ENCODE measurements at regions not wholly inside any gene's neighbourhood (a gene's known extent, or its start where the extent isn't known, plus 50 kb on each side); places are given as distances from the start of the nearest gene placed in this dataset.

DNA sequence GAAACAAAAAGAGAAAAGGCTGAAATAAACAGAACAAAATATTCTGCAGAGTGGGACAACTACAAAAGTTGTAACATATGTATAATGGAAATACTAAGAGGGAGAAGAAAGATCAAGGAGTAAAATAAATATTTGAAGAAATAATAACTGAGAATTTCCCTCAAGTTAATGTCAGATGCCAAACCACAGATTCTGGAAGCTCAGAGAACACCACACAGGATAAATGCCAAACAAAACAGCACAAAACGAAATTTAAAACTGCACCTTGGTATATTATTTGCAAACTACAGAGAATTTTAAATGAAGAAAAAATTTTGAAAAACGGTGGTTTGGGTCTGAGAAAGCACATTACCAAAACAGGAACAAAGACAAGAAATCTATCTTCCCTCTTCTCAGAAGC lies 1588.9 kb upstream of the TMEFF2 start:
- ATAC-seq: no peak
- H3K79me2 ChIP-seq (ENCODE audit: low read length): no peaks in the 10 kb centered on the region

DNA sequence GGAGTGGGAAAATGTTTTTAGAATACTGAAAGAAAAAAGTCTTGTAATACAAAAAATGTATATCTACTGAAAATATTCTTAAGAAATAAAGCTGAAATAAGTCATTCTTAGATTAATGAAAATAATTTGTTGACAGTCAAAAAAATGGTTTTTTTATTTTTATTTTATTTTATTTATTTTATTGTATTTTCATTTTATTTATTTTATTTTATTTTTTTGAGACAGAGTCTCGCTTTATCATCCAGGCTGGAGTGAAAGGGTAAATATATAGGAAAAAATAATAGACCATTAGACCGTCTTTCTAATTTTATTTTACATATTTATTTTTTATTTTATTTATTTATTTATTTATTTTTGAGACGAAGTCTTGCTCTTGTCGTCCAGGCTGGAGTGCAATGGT lies 1583.6 kb upstream of the TMEFF2 start:
- Histone ChIP-seq H2AFZ (ENCODE audit: low read length) (no peak overlapping the region), H3F3A (ENCODE audit: low read length, unreplicated experiment) (no peaks in the 10 kb centered on the region), H3K27me3 (ENCODE audit: low read length) (no peaks in the 10 kb centered on the region), H3K27ac (ENCODE audit: low read length) (no peak overlapping the region), H3K4me2 (ENCODE audit: low read length) (no peak overlapping the region), H3K79me2 (ENCODE audit: low read length) (no peaks in the 10 kb centered on the region), H3K4me3 (ENCODE audit: low read length) (no peak overlapping the region), H3K9me2 (replicated peaks; ENCODE audit: low read length) (no peaks in the 10 kb centered on the region), H3K4me1 (ENCODE audit: insufficient read depth, low read length) (no peaks in the 10 kb centered on the region), H3K9me3 (ENCODE audit: low read length) (no peaks in the 10 kb centered on the region), H3K36me3 (ENCODE audit: low read depth, low read length) (no peaks in the 10 kb centered on the region), H4K20me1 (ENCODE audit: low read length) (no peaks in the 10 kb centered on the region), H3K9ac (ENCODE audit: low read length) (no peak overlapping the region)
- ChIA-PET CTCF (no interaction called here), POLR2A (ENCODE audit: unreplicated experiment) (no interaction called here)
- TF ChIP-seq, protein P1, sequence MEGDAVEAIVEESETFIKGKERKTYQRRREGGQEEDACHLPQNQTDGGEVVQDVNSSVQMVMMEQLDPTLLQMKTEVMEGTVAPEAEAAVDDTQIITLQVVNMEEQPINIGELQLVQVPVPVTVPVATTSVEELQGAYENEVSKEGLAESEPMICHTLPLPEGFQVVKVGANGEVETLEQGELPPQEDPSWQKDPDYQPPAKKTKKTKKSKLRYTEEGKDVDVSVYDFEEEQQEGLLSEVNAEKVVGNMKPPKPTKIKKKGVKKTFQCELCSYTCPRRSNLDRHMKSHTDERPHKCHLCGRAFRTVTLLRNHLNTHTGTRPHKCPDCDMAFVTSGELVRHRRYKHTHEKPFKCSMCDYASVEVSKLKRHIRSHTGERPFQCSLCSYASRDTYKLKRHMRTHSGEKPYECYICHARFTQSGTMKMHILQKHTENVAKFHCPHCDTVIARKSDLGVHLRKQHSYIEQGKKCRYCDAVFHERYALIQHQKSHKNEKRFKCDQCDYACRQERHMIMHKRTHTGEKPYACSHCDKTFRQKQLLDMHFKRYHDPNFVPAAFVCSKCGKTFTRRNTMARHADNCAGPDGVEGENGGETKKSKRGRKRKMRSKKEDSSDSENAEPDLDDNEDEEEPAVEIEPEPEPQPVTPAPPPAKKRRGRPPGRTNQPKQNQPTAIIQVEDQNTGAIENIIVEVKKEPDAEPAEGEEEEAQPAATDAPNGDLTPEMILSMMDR (conservative IDR thresholded peaks at IDR 0.05; ENCODE audit: low read depth, low read length): no peak
- TF ChIP-seq EZH2phosphoT487 (IDR thresholded peaks at IDR 0.05; ENCODE audit: borderline replicate concordance, low read length): no peak
- no peak for TF ChIP-seq EZH2 (IDR thresholded peaks at IDR 0.05; ENCODE audit: low read length, unreplicated experiment)
- no peak for DNase-seq
- intact Hi-C loops (cut with micrococcal nuclease): no loop called here
- no TSS peak for BruUV-seq (replicated peaks)
- no peak for ATAC-seq

More for the DNA sequence above, 1588.9 kb upstream of the TMEFF2 start:
- Histone ChIP-seq H3K4me3 (ENCODE audit: low read length) (no peak overlapping the region), H3K9me2 (replicated peaks; ENCODE audit: low read length) (no peaks in the 10 kb centered on the region), H4K20me1 (ENCODE audit: low read length) (no peaks in the 10 kb centered on the region), H3K9me3 (ENCODE audit: low read length) (no peaks in the 10 kb centered on the region), H3K27ac (ENCODE audit: low read length) (no peak overlapping the region), H3K4me1 (ENCODE audit: insufficient read depth, low read length) (no peaks in the 10 kb centered on the region), H3K27me3 (ENCODE audit: low read length) (no peaks in the 10 kb centered on the region), H3K36me3 (ENCODE audit: low read depth, low read length) (no peaks in the 10 kb centered on the region), H3F3A (ENCODE audit: low read length, unreplicated experiment) (no peaks in the 10 kb centered on the region), H3K9ac (ENCODE audit: low read length) (no peak overlapping the region), H3K4me2 (ENCODE audit: low read length) (no peak overlapping the region), H2AFZ (ENCODE audit: low read length) (no peak overlapping the region)
- ChIA-PET CTCF (no interaction called here), POLR2A (ENCODE audit: unreplicated experiment) (no interaction called here)
- DNase-seq: no peak
- TF ChIP-seq EZH2 (IDR thresholded peaks at IDR 0.05; ENCODE audit: low read length, unreplicated experiment) (no peak), EZH2phosphoT487 (IDR thresholded peaks at IDR 0.05; ENCODE audit: borderline replicate concordance, low read length) (no peak)
- TF ChIP-seq, protein P1 (conservative IDR thresholded peaks at IDR 0.05; ENCODE audit: low read depth, low read length): no peak
- no TSS peak for BruUV-seq (replicated peaks)
- intact Hi-C loops (cut with micrococcal nuclease): no loop called here

DNA sequence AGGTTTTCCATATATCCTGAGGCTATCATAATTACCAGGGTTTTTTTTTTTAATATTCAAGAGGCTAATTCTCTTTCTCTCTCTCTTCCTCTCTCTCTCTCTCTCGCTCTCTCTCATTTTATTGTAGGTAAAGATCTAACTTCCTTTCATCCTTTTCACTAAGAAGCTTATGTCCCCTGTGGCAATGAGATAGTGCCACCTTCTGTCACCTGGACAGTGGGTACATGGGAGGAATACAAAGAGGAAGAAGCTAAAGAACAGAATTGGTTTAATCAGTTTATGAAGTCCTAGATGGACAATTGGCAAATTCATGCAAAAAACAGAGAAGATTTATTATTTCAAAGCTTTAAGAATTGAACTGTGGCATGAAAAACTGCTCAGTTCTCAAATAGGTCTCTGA lies 1582.3 kb upstream of the TMEFF2 start:
- no peaks in the 10 kb centered on the region for H4K20me1 ChIP-seq (ENCODE audit: low read length)
- no peaks in the 10 kb centered on the region for H3F3A ChIP-seq (ENCODE audit: low read length, unreplicated experiment)
- no peaks in the 10 kb centered on the region for H3K4me1 ChIP-seq (ENCODE audit: insufficient read depth, low read length)
- H3K36me3 ChIP-seq (ENCODE audit: low read depth, low read length): no peaks in the 10 kb centered on the region
- CTCF ChIA-PET: interaction anchor here (0.6 kb wide), 1 partner anchor 79 kb away, joined by 5 read pairs; no protein-coding TSS in a partner anchor
- no peak overlapping the region for H3K4me2 ChIP-seq (ENCODE audit: low read length)
- ATAC-seq (no peak), DNase-seq (no peak)
- H3K27ac ChIP-seq (ENCODE audit: low read length): no peak overlapping the region
- no peaks in the 10 kb centered on the region for H3K9me2 ChIP-seq (replicated peaks; ENCODE audit: low read length)
- 0 out of 2 replicates have a peak overlapping the region, but pooled peaks have one; percentile 36 for H2AFZ ChIP-seq (ENCODE audit: low read length)
- no peaks in the 10 kb centered on the region for H3K79me2 ChIP-seq (ENCODE audit: low read length)
- H3K27me3 ChIP-seq (ENCODE audit: low read length): no peaks in the 10 kb centered on the region
- H3K9me3 ChIP-seq (ENCODE audit: low read length): no peaks in the 10 kb centered on the region
- no TSS peak for BruUV-seq (replicated peaks)
- no peak overlapping the region for H3K4me3 ChIP-seq (ENCODE audit: low read length)
- POLR2A ChIA-PET (ENCODE audit: unreplicated experiment): no interaction called here
- no peak overlapping the region for H3K9ac ChIP-seq (ENCODE audit: low read length)
- TF ChIP-seq, protein P1 (conservative IDR thresholded peaks at IDR 0.05; ENCODE audit: low read depth, low read length): no peak
- no peak for TF ChIP-seq EZH2 (IDR thresholded peaks at IDR 0.05; ENCODE audit: low read length, unreplicated experiment)
- TF ChIP-seq EZH2phosphoT487 (IDR thresholded peaks at IDR 0.05; ENCODE audit: borderline replicate concordance, low read length): no peak
- intact Hi-C loops (cut with micrococcal nuclease): no loop called here
